GM21576 (cell line): ENCODE measurements at regions not wholly inside any gene's neighbourhood (a gene's known extent, or its start where the extent isn't known, plus 50 kb on each side); places are given as distances from the start of the nearest gene placed in this dataset.
A peak's percentile ranks its signal among the peaks of the same experiment; 100 is the strongest.

Experiments
- ATAC-seq: cut with Tn5 transposase; IDR thresholded peaks from one replicate; pipeline ENCODE4 v1.9.1; 2021; ENCODE audit warnings: mild to moderate bottlenecking, moderate library complexity; ENCODE audit not compliant: unreplicated experiment

- ATAC-seq = no peak
These were observed 239.5 kb downstream of the EDEM1 start for GRCh38 chr3:5427021-5427420.

DNA sequence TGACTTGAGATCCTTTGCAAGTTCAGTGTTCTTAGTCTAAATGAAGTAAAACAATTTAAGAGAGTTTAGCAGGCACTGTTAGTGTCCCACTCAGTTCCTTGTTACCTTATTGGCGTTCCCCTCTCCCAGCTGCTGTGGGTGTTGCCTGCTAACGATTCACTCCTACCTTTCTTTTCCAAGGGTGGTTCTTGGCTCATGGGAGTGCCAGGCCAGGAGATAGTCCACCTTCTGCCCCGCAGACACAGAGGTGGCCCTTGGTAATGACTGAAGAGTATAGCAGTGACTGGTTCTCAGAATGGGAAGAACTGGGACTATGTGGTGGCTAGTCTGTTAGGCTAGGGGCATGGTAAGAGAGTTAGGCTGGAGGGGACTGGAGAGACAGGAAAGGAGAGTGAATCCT is 240.4 kb downstream of the EDEM1 start:
- no peak for ATAC-seq

DNA sequence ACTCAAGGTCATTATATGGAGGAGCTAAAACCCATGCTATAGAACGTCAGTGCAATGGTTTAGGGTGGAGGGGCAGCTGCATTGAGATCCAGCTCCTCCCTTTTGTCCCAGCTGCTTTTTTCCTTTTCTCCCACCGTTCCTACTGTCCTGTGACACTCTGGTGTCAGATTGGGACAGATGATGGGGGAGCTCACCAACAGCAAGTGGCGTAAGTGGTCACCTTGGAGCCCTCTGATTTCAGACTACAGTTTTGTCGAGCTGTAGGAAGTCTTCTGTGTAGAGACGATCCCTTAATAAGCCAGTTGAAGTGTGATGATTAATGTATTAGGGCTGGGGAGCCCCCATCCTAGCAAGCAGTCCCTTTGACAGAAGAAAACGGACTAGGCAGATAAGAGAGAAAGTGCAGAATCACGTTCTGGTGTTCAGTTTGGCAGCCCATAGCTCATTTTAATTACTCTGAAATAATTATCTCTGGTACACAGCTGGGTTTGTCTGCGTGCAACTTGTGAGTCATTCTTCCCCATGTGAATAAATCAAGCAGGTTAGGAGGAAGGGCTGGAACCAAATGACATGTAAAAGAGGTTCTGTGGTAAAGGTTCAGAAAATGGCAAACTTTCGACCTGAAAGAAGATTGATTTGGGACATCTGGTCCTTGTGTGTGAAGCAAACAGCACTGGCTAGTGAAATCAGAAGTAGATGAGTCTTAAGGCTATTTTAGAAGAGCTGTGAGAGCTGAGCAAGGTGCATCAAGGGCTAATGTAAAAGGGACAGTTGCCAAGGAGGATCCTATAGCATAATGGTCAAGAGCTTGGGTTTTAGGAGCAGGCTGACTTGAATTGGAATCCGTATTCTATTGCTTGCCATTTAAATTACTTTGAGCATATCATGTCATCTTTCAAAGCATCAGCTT is 241.4 kb downstream of the EDEM1 start:
- ATAC-seq = peak; percentile 83

DNA sequence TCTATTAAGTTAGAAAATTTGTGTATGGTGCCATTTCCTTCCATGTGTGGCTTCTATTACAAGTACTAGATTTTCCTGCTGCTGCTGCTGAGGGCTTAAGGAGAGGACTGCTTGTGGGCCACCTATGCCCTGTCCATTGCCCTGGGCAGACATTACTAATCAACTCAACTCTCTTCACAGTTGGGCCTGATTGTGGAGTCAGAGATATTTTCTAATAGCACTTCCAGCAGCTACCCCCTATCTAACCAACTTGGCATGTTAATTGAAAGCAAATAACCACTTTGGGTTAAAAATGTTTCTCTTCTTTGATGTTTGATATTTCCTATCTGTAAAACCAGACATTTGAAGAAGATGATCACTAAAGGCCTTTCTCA is 242.0 kb downstream of the EDEM1 start:
- no peak for ATAC-seq

GRCh38 chr3:5430701-5431100 is 243.2 kb downstream of the EDEM1 start:
- ATAC-seq = no peak

DNA sequence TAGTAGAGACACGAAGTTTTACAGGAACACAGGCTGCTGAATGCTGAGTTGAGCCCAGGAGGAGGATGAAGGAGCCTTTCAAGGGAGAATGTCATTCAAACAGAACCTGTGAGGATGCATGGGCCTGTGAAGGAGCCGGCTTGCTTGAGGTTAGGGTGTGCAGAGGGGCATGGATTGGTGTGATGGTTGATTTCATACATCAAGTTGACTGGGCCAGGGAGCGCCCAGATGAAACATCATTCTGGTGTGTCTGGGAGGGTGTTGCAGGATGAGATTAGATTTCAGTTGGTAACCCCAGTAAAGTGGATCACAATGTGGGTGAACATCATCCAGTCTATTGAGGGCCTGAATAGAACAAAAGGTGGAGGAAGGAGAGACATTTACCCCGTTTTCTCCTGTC is 243.6 kb downstream of the EDEM1 start:
- ATAC-seq = no peak

DNA sequence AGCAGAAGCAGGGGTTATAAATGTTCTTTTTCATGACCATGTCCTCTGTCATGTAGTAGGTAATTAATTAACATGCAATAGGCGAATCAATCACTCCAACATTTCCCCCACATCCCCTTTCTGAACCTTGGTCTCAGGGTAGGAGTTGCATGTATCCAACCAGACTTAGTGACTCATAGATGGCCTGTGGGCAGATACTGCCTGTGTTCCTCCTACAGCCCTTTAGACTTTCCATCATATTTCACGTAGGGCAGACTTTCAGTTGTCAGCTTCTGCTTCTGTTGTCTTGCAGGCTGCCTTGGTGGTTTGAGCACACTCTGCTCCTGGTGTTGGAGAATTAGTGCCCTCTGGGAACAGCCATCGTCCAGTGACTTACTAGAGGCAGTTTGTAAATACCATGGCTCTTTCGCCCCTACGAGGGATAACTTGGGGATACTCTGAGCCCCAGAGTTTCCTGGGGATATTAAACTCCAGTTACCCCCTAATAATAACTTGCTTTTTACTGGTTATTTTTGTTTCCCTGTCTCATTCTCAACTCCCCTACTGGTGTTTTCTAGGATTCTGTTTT is 244.4 kb downstream of the EDEM1 start:
- ATAC-seq = no peak

DNA sequence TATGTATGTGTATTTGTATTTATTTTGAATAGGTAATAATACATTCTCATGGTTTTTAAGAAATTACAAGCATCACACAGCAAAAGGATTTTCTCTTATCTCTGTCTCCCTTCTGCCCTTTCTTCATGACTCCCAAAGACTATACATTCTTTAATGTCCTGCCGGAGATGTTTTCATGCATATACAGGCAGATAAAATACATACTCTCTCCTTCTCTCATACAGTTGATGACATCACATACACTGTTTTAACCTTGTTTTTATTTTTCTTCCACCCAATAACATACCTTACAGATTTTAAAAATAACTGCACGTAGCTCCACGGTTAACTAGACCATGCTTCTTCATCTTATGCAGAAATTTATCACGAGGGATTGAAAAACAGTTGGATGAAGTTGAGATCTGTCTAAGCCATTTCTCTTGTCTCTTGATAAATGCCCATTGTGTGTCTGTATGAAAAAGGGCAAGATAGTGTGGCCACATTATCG is 249.8 kb downstream of the EDEM1 start:
- ATAC-seq = no peak

GRCh38 chr3:5437783-5438323 is 250.3 kb downstream of the EDEM1 start:
- no peak for ATAC-seq

GRCh38 chr3:5441401-5441800 is 253.9 kb downstream of the EDEM1 start:
- no peak for ATAC-seq

DNA sequence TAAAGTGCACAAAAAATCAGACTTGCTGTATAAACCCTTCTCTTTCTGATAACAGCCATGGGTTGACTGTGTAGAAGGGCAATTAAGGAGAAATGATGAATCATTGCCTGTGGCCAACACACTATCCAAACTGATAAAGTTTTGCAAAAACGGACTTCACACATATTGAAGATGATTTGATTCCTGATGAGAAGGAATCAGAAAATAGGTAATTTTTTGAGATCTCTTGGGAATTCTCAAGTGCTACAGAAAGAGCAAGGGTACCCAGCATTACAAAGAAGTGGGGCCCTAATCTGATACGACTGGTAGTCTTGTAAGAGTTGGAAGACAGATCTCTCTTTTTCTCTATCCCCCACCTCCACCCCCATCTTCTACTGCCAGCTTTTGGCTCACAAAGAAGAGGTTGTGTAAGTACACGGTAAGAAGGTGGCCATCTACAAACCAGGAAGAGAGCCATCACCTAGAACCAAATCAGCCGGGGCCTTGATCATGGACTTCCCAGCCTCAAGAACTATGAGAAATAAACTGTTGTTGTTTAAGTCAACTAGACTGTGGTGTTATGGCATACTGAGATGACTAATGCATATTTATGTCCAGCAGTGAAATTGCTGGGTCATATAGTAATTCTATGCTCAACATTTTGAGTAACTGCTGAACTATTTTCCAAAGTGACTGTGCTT is 254.7 kb downstream of the EDEM1 start:
- no peak for ATAC-seq

DNA sequence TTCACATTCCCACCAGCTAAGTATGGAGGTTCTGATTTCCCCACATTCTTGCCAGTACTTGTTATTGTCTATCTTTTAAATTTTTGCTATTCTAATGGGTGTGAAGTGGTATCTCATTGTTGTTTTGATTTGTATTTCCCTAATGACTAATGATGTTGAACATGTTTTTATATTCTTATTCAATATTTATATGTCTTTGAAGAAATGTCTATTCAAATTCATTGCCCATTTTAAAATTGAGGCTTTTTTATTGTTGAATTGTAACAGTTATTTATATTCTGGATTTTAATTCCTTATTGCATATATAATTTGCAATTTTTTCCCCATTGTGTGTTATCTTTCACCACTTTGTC is 255.3 kb downstream of the EDEM1 start:
- ATAC-seq = no peak

GRCh38 chr3:5444253-5444652 is 256.7 kb downstream of the EDEM1 start:
- ATAC-seq = no peak

GRCh38 chr3:5445676-5446201 is 258.2 kb downstream of the EDEM1 start:
- ATAC-seq = no peak

GRCh38 chr3:5448246-5448645 is 260.7 kb downstream of the EDEM1 start:
- no peak for ATAC-seq

GRCh38 chr3:5448816-5449215 is 261.3 kb downstream of the EDEM1 start:
- ATAC-seq = no peak

DNA sequence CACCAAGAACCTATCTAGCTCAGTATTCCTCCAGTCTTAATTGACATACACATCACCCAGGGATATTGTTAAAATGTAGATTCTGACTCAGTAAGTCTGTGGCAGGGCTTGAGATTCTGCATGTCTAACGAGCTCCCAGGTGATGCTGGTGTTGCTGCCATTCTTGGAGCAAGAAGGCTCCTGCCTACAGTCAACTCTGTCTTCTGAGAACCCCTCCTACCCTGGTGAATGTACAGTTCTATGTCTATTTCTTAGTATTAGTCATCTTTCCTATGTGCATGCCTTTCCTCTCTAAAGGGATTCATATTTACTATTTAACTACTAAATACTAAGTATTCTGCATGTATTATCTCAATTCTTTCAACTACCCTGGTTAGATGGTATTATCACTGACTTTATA is 268.7 kb downstream of the EDEM1 start:
- peak; percentile 41 for ATAC-seq

DNA sequence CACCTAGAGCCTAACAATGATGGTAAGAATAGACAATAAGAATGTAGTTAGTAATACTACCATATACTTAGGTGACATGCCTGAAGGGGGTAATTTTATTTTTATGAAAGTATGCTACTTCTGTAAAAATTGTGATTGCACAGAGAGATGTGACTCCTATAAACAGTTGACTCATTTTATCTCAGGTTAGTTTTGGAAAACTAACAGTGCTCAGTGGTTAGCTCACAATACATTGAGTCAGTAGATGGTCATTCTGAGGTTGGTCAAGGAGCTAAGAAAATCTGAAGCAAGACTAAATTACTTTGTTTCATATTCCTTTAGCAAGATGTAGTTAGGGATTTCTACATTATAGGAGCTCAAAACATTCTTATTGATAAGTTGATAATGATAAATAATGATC is 271.0 kb downstream of the EDEM1 start:
- no peak for ATAC-seq

DNA sequence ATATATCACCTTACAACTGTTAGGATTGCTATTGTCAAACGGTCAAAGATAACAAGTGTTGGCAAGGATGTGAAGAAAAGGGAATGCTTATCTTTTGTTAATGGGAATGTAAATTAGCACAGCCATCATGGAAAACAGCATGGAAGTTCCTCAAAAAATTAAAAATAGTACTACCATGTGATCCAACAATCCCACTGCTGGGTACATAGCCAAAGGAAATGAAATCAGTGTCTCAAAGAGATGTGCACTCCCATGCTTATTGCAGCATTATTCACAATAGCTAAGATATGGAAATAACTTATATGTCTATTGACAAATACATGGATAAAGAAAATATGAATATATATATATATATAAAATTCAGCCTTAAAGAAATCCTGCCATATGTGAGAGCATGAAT is 274.6 kb downstream of the EDEM1 start:
- ATAC-seq = no peak

DNA sequence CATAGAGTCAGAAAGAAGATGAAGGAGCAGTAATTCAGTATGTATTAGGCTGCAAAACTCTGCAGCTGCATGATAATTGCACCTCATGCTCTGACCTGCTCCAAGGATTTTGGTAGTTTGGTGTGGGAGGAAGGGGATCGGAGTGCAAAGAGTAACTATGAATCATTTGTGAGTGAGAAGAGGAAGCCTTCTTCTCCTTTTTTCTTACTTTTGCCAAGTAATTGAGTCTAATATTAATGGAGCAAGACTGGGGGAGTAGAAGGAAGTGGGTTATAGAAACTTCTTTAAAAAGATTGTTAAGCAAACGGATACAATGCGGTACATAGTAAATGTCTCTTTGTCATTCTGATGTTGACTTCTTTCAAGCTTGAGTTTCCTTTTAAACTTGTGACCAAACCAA is 276.5 kb downstream of the EDEM1 start:
- ATAC-seq = no peak

DNA sequence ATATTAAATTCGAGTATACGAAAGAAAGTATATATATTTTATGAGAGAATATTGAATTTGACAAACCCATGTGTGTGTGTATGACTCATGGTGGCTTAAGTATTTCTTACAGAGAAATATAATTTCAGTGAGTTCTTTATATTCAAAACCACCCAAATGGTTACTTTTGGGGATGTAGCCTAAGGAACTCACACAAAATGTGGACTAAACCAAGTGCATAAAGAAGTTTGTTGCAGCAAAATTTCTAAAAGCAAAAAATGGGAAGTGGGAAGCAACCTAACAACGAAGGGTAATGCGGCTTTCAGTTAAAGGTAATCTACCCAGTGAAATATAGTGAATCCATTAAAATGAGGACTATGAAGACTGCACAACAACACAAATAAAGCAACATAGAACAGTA is 277.1 kb downstream of the EDEM1 start:
- no peak for ATAC-seq
